Gastrocnemius medialis (tissue), 4 donors: ENCODE measurements at regions not wholly inside any gene's neighbourhood (a gene's known extent, or its start where the extent isn't known, plus 50 kb on each side); places are given as distances from the start of the nearest gene placed in this dataset.

ENCODE experiments used
- ATAC-seq, 2 donors: fragments of 150-250 bp; one replicate each; pipeline ENCODE4 v1.9.1; 2016
- DNase-seq, 2 donors: peaks; one replicate each; pipeline ENCODE4 v3.0.0-alpha.2; 2019
- H3K27ac ChIP-seq, 4 donors: fragments of 200-600 bp; sonication (generic); 1 replicate in 1 of 4; 2 replicates in 3 of 4; pipeline ENCODE4 v1.5.1; 2016 to 2018; ENCODE audit warnings: mild to moderate bottlenecking in 2 of 4, moderate library complexity in 1 of 4
- H3K27me3 ChIP-seq, 3 donors: fragments of 200-600 bp; sonication (generic) in 2 of 3; 1 replicate in 1 of 3; 2 replicates in 2 of 3; pipeline versions ENCODE4 v1.5.1 to v1.6.0; 2016 to 2019; ENCODE audit warnings: mild to moderate bottlenecking in 1 of 3, moderate library complexity in 1 of 3
- H3K36me3 ChIP-seq, 2 donors: fragments of 200-600 bp; sonication (generic) in 1 of 2; one replicate each; pipeline ENCODE4 v1.5.1; 2017 to 2018
- H3K4me1 ChIP-seq, 2 donors: fragments of 200-600 bp; sonication (generic) in 1 of 2; one replicate each; pipeline ENCODE4 v1.5.1; 2016 to 2017; ENCODE audit warnings: mild to moderate bottlenecking in 2 of 2
- H3K4me3 ChIP-seq, 4 donors: fragments of 200-600 bp; sonication (generic) in 3 of 4; 1 replicate in 1 of 4; 2 replicates in 3 of 4; pipeline ENCODE4 v1.5.1; 2016 to 2019; ENCODE audit warnings: mild to moderate bottlenecking in 2 of 4
- H3K9me3 ChIP-seq, 3 donors: fragments of 200-600 bp; sonication (generic) in 2 of 3; 1 replicate in 1 of 3; 2 replicates in 2 of 3; pipeline ENCODE4 v1.5.1; 2016 to 2019
- POLR2A ChIP-seq, 2 donors: fragments of 450-650 bp; IDR thresholded peaks; one replicate each; pipeline ENCODE4 v1.6.1; 2017; ENCODE audit warnings: antibody characterized with exemption in 2 of 2, mild to moderate bottlenecking in 2 of 2, moderate library complexity in 2 of 2
- in situ Hi-C, 4 donors: fragments of 200-750 bp; cut with MboI; loops; one replicate each; pipeline versions ENCODE4 v1.15.0 to v1.8.0; 2017; ENCODE audit warnings: low sequenced_read_pairs in 4 of 4
- intact Hi-C: fragments of 100-400 bp; cut with DNase I; formaldehyde crosslinking; loops from one replicate; pipeline ENCODE4 v1.15.1; 2023; ENCODE audit warnings: low total_unique reads
- TF ChIP-seq, protein P1 (sequence below), 5 experiments: fragments of 450-650 bp in 3 of 5; fragments of 200-600 bp in 2 of 5; sonication (generic) in 2 of 5; IDR thresholded peaks in 4 of 5; conservative IDR thresholded peaks in 1 of 5; 1 replicate in 4 of 5; 2 replicates in 1 of 5; pipeline ENCODE4 v1.5.1; 2016 to 2019; ENCODE audit warnings: antibody characterized with exemption in 5 of 5, mild to moderate bottlenecking in 3 of 5, moderate library complexity in 3 of 5

GRCh38 chr3:150265305-150265704, 142.8 kb upstream of the TSC22D2 start:
- ATAC-seq (no peak), DNase-seq (no peak)
- intact Hi-C loops = no loop called here
- H3K27me3 ChIP-seq = no peaks in the 10 kb centered on the region
- H3K4me1 ChIP-seq = no peaks in the 10 kb centered on the region
- no peak overlapping the region for H3K27ac ChIP-seq
- in situ Hi-C loops = no loop called here
- TF ChIP-seq POLR2A (IDR thresholded peaks at IDR 0.05) = no peak
- TF ChIP-seq, protein P1, sequence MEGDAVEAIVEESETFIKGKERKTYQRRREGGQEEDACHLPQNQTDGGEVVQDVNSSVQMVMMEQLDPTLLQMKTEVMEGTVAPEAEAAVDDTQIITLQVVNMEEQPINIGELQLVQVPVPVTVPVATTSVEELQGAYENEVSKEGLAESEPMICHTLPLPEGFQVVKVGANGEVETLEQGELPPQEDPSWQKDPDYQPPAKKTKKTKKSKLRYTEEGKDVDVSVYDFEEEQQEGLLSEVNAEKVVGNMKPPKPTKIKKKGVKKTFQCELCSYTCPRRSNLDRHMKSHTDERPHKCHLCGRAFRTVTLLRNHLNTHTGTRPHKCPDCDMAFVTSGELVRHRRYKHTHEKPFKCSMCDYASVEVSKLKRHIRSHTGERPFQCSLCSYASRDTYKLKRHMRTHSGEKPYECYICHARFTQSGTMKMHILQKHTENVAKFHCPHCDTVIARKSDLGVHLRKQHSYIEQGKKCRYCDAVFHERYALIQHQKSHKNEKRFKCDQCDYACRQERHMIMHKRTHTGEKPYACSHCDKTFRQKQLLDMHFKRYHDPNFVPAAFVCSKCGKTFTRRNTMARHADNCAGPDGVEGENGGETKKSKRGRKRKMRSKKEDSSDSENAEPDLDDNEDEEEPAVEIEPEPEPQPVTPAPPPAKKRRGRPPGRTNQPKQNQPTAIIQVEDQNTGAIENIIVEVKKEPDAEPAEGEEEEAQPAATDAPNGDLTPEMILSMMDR (IDR thresholded peaks at IDR 0.05 in 4 of 5, conservative IDR thresholded peaks at IDR 0.05 in 1 of 5) = no peak
- no peaks in the 10 kb centered on the region for H3K9me3 ChIP-seq
- H3K4me3 ChIP-seq = no peak overlapping the region
- no peaks in the 10 kb centered on the region for H3K36me3 ChIP-seq

- intact Hi-C loops = no loop called here
- TF ChIP-seq, protein P1 (IDR thresholded peaks at IDR 0.05 in 4 of 5, conservative IDR thresholded peaks at IDR 0.05 in 1 of 5) = no peak
- TF ChIP-seq POLR2A (IDR thresholded peaks at IDR 0.05) = no peak
- Histone ChIP-seq H3K4me3 (no peak overlapping the region), H3K27ac (no peak overlapping the region), H3K27me3 (no peaks in the 10 kb centered on the region), H3K9me3 (no peaks in the 10 kb centered on the region), H3K36me3 (no peaks in the 10 kb centered on the region), H3K4me1 (no peaks in the 10 kb centered on the region)
- no peak for ATAC-seq
- no peak for DNase-seq
- in situ Hi-C loops = no loop called here
Measured at GRCh38 chr3:150264561-150265279, 143.4 kb upstream of the TSC22D2 start.

- in situ Hi-C loops = no loop called here
- H3K9me3 ChIP-seq = no peaks in the 10 kb centered on the region
- TF ChIP-seq, protein P1 (IDR thresholded peaks at IDR 0.05 in 4 of 5, conservative IDR thresholded peaks at IDR 0.05 in 1 of 5) = no peak
- no peak for TF ChIP-seq POLR2A (IDR thresholded peaks at IDR 0.05)
- H3K4me3 ChIP-seq = no peak overlapping the region
- DNase-seq = no peak
- H3K36me3 ChIP-seq = no peaks in the 10 kb centered on the region
- ATAC-seq = no peak
- no peaks in the 10 kb centered on the region for H3K27me3 ChIP-seq
- H3K4me1 ChIP-seq = no peaks in the 10 kb centered on the region
- no peak overlapping the region for H3K27ac ChIP-seq
- intact Hi-C loops = no loop called here
Measured at GRCh38 chr3:150261958-150262357, 146.1 kb upstream of the TSC22D2 start.

GRCh38 chr3:150261418-150261817, 146.7 kb upstream of the TSC22D2 start:
- DNase-seq = no peak
- Histone ChIP-seq H3K27ac (no peak overlapping the region), H3K9me3 (no peaks in the 10 kb centered on the region), H3K4me1 (no peaks in the 10 kb centered on the region), H3K27me3 (no peaks in the 10 kb centered on the region), H3K36me3 (no peaks in the 10 kb centered on the region), H3K4me3 (no peak overlapping the region)
- in situ Hi-C loops (no loop called here), intact Hi-C loops (no loop called here)
- no peak for ATAC-seq
- TF ChIP-seq, protein P1 (IDR thresholded peaks at IDR 0.05 in 4 of 5, conservative IDR thresholded peaks at IDR 0.05 in 1 of 5) = no peak
- no peak for TF ChIP-seq POLR2A (IDR thresholded peaks at IDR 0.05)

DNA sequence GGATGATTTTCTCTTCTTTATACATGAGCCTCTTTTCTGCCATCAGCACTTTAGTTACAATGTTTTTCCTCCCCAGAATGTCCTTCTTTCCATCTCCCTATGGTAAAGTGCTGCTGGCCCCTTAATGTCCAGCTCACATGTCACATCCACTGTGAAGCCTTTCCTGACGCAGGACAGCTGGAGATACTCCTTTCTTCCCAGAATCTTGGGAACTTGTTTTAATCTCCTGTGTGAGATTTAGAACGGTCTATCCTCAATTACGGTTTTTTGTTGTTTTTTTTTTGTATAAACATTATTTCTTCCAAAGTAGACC, 147.7 kb upstream of the TSC22D2 start:
- Histone ChIP-seq H3K27ac (no peak overlapping the region), H3K27me3 (no peaks in the 10 kb centered on the region), H3K9me3 (no peaks in the 10 kb centered on the region), H3K36me3 (no peaks in the 10 kb centered on the region), H3K4me1 (peaks cover under 1 to 4% of the 10 kb centered on the region in 2 donors), H3K4me3 (no peak overlapping the region)
- intact Hi-C loops = no loop called here
- TF ChIP-seq, protein P1 (IDR thresholded peaks at IDR 0.05 in 4 of 5, conservative IDR thresholded peaks at IDR 0.05 in 1 of 5) = no peak
- TF ChIP-seq POLR2A (IDR thresholded peaks at IDR 0.05) = no peak
- ATAC-seq = no peak
- no peak for DNase-seq
- in situ Hi-C loops = no loop called here
